ENCODE measurements at regions not wholly inside any gene's neighbourhood (a gene's known extent, or its start where the extent isn't known, plus 50 kb on each side); places are given as distances from the start of the nearest gene placed in this dataset.

- no peak overlapping the region for H3K27ac Mint-ChIP-seq
Observed at GRCh38 chr6:168835991-168836390, 395.0 kb downstream of the SMOC2 start.

DNA sequence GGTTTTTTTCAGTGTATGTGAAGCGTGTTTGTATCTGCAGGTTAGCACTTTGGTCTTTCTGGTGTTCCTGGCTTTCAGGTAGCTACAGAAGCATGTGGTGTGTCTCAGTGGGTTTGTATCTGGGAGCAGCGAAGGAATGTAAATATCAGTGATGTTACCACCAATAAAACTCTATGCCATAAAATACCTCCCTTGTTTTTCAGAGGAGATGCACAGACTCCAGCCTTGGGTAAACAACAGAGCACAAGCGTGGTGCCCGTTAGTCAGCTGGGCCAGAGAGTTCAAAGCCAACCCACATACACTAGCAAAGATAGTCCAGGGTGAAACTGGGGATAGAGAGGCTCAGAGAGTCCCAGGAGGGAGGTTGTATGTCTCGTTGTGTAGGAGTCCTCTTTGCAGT is 393.8 kb downstream of the SMOC2 start:
- peaks cover 29% of the 10 kb centered on the region for H3K27me3 Mint-ChIP-seq
- no peak overlapping the region for H3K4me3 Mint-ChIP-seq
- H3K4me1 Mint-ChIP-seq = peaks cover 3% of the 10 kb centered on the region
- no peak overlapping the region for H3K27ac Mint-ChIP-seq
- peaks cover 4% of the 10 kb centered on the region for H3K36me3 Mint-ChIP-seq (ENCODE audit: low read depth)
- ATAC-seq (no peak), DNase-seq (no peak)
- H3K9me3 ChIP-seq (ENCODE audit: control insufficient read depth, low read length, poor library complexity, severe bottlenecking) = no peaks in the 10 kb centered on the region

More at GRCh38 chr6:168835991-168836390, 395.0 kb downstream of the SMOC2 start:
- peaks cover 4% of the 10 kb centered on the region for H3K36me3 Mint-ChIP-seq (ENCODE audit: low read depth)
- no peaks in the 10 kb centered on the region for H3K9me3 ChIP-seq (ENCODE audit: control insufficient read depth, low read length, poor library complexity, severe bottlenecking)
- no peak for DNase-seq
- peaks cover 29% of the 10 kb centered on the region for H3K27me3 Mint-ChIP-seq
- H3K4me1 Mint-ChIP-seq = peaks cover 3% of the 10 kb centered on the region
- no peak overlapping the region for H3K4me3 Mint-ChIP-seq
- no peak for ATAC-seq

DNA sequence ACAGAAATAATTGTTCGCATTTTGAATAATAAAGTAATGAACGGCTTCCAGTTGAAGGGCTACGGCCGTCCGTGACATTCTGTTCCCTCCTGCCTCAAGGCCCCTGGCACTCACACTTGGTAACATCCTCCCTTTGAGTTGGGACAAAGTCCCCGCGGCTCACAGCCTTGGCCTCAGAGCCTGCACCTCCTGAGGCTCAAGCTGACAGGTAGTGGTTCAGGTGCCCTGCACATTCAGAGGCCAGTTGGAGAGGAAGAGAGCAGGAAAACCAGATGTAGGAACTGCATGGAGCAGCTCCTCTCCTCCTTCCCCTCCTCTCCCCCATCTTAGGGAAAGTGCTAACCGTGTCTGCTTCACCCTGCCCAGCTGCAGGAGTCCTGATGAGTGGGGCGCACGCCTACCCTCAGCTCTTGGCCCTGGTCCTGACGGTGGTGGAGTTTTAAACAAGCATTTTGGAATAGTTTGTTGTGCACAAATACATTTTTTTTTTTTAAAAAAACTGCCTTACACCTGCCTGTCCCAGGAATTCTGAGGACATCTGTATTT is 393.1 kb downstream of the SMOC2 start:
- Mint-ChIP-seq H3K4me3 (no peak overlapping the region), H3K27me3 (peaks cover 29% of the 10 kb centered on the region), H3K27ac (no peak overlapping the region), H3K36me3 (ENCODE audit: low read depth) (peaks cover 4% of the 10 kb centered on the region), H3K4me1 (no peaks in the 10 kb centered on the region)
- no peaks in the 10 kb centered on the region for H3K9me3 ChIP-seq (ENCODE audit: control insufficient read depth, low read length, poor library complexity, severe bottlenecking)
- no peak for ATAC-seq
- no peak for DNase-seq

DNA sequence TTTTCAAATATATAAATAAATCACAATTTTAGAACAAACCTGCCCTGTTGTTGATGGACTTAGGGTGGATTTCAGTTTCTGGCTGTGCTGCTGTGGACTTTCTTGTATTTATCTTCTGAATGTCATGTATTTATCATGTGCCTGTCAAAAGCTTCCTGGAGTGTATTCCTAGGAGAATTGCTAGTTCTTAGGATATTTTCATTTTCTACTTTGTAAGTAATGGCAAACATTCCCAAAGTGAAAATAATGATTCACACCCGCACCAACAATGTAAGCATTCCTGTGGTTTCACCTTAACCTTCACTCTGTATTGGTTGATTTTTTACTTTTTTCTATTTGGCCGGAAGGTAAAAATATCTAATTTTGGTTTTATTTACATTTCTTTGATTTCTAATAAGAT is 387.8 kb downstream of the SMOC2 start:
- ATAC-seq (no peak), DNase-seq (no peak)
- H3K4me3 Mint-ChIP-seq = no peak overlapping the region
- H3K4me1 Mint-ChIP-seq = no peaks in the 10 kb centered on the region
- no peak overlapping the region for H3K27ac Mint-ChIP-seq
- H3K9me3 ChIP-seq (ENCODE audit: control insufficient read depth, low read length, poor library complexity, severe bottlenecking) = no peaks in the 10 kb centered on the region
- peaks cover 2% of the 10 kb centered on the region for H3K36me3 Mint-ChIP-seq (ENCODE audit: low read depth)
- H3K27me3 Mint-ChIP-seq = peaks cover 9% of the 10 kb centered on the region

DNA sequence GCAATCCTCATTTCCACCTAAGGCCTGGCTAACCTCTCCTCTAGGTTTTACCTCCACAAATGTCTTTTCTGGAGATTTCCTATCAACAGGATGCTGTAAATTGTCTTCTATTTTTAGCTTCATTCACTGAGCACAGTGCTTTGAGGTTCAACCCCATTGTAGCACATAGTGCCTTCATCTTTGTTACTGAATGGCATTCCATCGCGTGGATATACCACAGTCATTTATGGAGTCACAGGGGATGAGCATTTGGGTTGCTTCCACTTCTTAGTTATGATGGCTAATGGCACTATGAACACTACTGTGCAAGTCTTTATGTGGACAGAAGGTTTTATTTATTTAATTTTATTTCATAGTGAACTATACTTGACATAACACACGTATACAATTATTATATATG is 387.1 kb downstream of the SMOC2 start:
- H3K4me3 Mint-ChIP-seq = no peak overlapping the region
- H3K4me1 Mint-ChIP-seq = no peaks in the 10 kb centered on the region
- no peak overlapping the region for H3K27ac Mint-ChIP-seq
- no peaks in the 10 kb centered on the region for H3K36me3 Mint-ChIP-seq (ENCODE audit: low read depth)
- DNase-seq (no peak), ATAC-seq (no peak)
- no peaks in the 10 kb centered on the region for H3K9me3 ChIP-seq (ENCODE audit: control insufficient read depth, low read length, poor library complexity, severe bottlenecking)
- peaks cover 4% of the 10 kb centered on the region for H3K27me3 Mint-ChIP-seq

- DNase-seq (no peak), ATAC-seq (no peak)
- no peaks in the 10 kb centered on the region for H3K36me3 Mint-ChIP-seq (ENCODE audit: low read depth)
- no peak overlapping the region for H3K4me3 Mint-ChIP-seq
- no peaks in the 10 kb centered on the region for H3K27me3 Mint-ChIP-seq
- no peaks in the 10 kb centered on the region for H3K9me3 ChIP-seq (ENCODE audit: control insufficient read depth, low read length, poor library complexity, severe bottlenecking)
- H3K27ac Mint-ChIP-seq = no peak overlapping the region
- H3K4me1 Mint-ChIP-seq = no peaks in the 10 kb centered on the region
Observed at GRCh38 chr6:168827586-168827871, 386.5 kb downstream of the SMOC2 start.

DNA sequence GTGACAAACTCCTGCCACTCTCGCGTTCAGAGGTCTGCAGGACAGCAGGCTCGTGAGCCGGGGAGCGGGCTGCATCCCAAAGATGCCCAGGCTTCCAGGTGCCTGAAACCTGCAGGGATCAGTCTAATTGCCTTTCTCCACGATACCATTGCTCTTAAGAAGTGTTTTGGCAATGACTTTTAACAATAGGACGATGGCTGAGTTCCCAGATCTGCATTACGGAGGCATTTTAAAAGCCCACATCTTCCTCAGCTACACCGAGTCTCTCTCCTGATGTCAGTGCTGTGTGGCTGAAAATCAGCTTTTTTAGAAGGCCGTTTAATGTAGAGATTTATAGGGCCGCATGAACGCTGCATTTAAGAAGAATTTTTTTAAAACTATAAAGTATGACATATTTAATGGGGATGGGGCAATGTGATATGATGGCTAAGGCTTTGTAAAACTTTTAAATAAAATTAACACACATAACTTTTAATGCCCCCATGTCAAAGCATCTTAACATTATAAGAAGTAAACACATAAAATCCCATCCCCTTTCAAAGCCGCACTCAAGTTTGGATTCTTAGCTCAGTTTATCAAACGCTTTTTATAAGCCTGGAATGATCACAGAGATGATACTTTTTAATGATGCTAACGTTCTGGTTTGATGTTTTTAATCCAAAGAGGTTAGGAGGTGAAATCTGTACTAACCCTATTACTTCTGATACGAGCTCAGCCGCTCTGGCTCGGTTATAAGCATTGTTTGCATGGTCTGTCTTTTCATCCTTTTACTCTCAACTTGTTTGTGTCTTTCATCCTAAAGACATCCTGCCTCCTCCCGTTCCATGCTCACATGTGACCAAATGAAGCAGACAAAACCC is 386.0 kb downstream of the SMOC2 start:
- Mint-ChIP-seq H3K4me3 (no peak overlapping the region), H3K36me3 (ENCODE audit: low read depth) (no peaks in the 10 kb centered on the region), H3K4me1 (no peaks in the 10 kb centered on the region), H3K27ac (no peak overlapping the region), H3K27me3 (no peaks in the 10 kb centered on the region)
- no peak for DNase-seq
- ATAC-seq = no peak
- H3K9me3 ChIP-seq (ENCODE audit: control insufficient read depth, low read length, poor library complexity, severe bottlenecking) = no peaks in the 10 kb centered on the region

DNA sequence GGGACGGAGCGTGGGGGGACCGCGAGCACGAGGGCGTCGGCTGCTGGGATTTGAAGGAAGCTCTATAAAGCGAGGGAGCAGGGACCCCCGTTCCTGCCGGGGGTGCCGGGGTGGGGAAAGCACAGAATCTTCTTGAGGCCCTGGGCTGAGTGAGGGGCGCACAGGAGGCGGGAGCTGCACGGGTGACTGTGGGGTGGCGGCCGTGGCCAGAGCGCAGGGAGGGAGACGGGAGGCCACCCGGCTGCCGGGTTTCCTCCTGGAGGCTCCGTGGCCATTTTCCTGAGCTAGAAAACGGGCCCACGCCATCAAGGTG is 385.1 kb downstream of the SMOC2 start:
- no peaks in the 10 kb centered on the region for H3K9me3 ChIP-seq (ENCODE audit: control insufficient read depth, low read length, poor library complexity, severe bottlenecking)
- no peak for DNase-seq
- H3K4me1 Mint-ChIP-seq = no peaks in the 10 kb centered on the region
- no peak overlapping the region for H3K27ac Mint-ChIP-seq
- ATAC-seq = no peak
- no peak overlapping the region for H3K4me3 Mint-ChIP-seq
- no peaks in the 10 kb centered on the region for H3K27me3 Mint-ChIP-seq
- no peaks in the 10 kb centered on the region for H3K36me3 Mint-ChIP-seq (ENCODE audit: low read depth)

GRCh38 chr6:168825226-168826077 is 384.5 kb downstream of the SMOC2 start:
- DNase-seq (no peak), ATAC-seq (no peak)
- Mint-ChIP-seq H3K27me3 (no peaks in the 10 kb centered on the region), H3K4me3 (no peak overlapping the region), H3K36me3 (ENCODE audit: low read depth) (no peaks in the 10 kb centered on the region), H3K4me1 (no peaks in the 10 kb centered on the region), H3K27ac (no peak overlapping the region)
- no peaks in the 10 kb centered on the region for H3K9me3 ChIP-seq (ENCODE audit: control insufficient read depth, low read length, poor library complexity, severe bottlenecking)

- H3K27ac Mint-ChIP-seq = no peak overlapping the region
- H3K9me3 ChIP-seq (ENCODE audit: control insufficient read depth, low read length, poor library complexity, severe bottlenecking) = no peaks in the 10 kb centered on the region
- DNase-seq (no peak), ATAC-seq (no peak)
- H3K4me3 Mint-ChIP-seq = no peak overlapping the region
- H3K27me3 Mint-ChIP-seq = peaks cover 6% of the 10 kb centered on the region
- H3K36me3 Mint-ChIP-seq (ENCODE audit: low read depth) = no peaks in the 10 kb centered on the region
- no peaks in the 10 kb centered on the region for H3K4me1 Mint-ChIP-seq
Observed at GRCh38 chr6:168823397-168824212, 382.6 kb downstream of the SMOC2 start.

- ATAC-seq = no peak
Observed at GRCh38 chr6:168822376-168822775, 381.4 kb downstream of the SMOC2 start.

DNA sequence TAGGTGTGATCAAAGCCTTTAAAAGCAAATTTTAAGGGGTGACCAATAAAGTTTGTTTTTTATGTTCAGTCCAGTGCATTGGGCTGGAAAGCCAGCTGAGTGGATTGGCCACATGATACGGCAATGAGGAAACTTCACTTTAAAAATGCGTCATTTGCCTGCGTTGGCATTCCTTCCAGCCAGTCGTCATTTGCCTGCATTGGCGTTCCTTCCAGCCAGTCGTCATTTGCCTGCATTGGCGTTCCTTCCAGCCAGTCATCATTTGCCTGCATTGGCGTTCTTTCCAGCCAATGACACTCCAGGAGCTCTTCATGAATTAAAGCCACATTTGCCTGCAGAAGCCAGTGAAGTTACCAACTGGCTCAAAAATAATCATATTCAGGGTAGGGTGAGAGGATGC is 378.6 kb downstream of the SMOC2 start:
- peaks cover 11% of the 10 kb centered on the region for H3K27me3 Mint-ChIP-seq
- DNase-seq = no peak
- H3K9me3 ChIP-seq (ENCODE audit: control insufficient read depth, low read length, poor library complexity, severe bottlenecking) = no peaks in the 10 kb centered on the region
- H3K36me3 Mint-ChIP-seq (ENCODE audit: low read depth) = no peaks in the 10 kb centered on the region
- H3K4me3 Mint-ChIP-seq = no peak overlapping the region
- H3K27ac Mint-ChIP-seq = no peak overlapping the region
- no peak for ATAC-seq
- H3K4me1 Mint-ChIP-seq = no peaks in the 10 kb centered on the region

More at GRCh38 chr6:168822376-168822775, 381.4 kb downstream of the SMOC2 start:
- Mint-ChIP-seq H3K4me1 (no peaks in the 10 kb centered on the region), H3K4me3 (no peak overlapping the region), H3K27ac (no peak overlapping the region), H3K36me3 (ENCODE audit: low read depth) (no peaks in the 10 kb centered on the region), H3K27me3 (peaks cover 6% of the 10 kb centered on the region)
- no peak for DNase-seq
- no peaks in the 10 kb centered on the region for H3K9me3 ChIP-seq (ENCODE audit: control insufficient read depth, low read length, poor library complexity, severe bottlenecking)

GRCh38 chr6:168817558-168818159 is 376.7 kb downstream of the SMOC2 start:
- ATAC-seq = no peak
- no peaks in the 10 kb centered on the region for H3K9me3 ChIP-seq (ENCODE audit: control insufficient read depth, low read length, poor library complexity, severe bottlenecking)
- no peak overlapping the region for H3K27ac Mint-ChIP-seq
- H3K4me3 Mint-ChIP-seq = no peak overlapping the region
- DNase-seq = no peak
- no peaks in the 10 kb centered on the region for H3K36me3 Mint-ChIP-seq (ENCODE audit: low read depth)
- peaks cover 11% of the 10 kb centered on the region for H3K27me3 Mint-ChIP-seq
- no peaks in the 10 kb centered on the region for H3K4me1 Mint-ChIP-seq

Measured in T-helper 17 cell (primary cell).